AG04450 (cell line): ENCODE measurements at regions not wholly inside any gene's neighbourhood (a gene's known extent, or its start where the extent isn't known, plus 50 kb on each side); places are given as distances from the start of the nearest gene placed in this dataset.

Experiments
- CTCF ChIA-PET: fragments of 300-600, 350-600 bp; formaldehyde crosslinking; extraction: SDS; loops from one replicate; lab custom pipeline; 2022; ENCODE audit warnings: antibody characterized with exemption, inconsistent platforms; lab: Charles Lee
- POLR2A ChIA-PET: fragments of 350-600 bp; formaldehyde crosslinking; extraction: SDS; loops from one replicate; lab custom pipeline; 2021; ENCODE audit warnings: antibody characterized with exemption, inconsistent platforms; lab: Yijun Ruan, JAX
- DNase-seq: peaks from one replicate; pipeline ENCODE4 v3.0.0-alpha.2; 2011; ENCODE audit warnings: low read depth, low spot score
- H3K27ac ChIP-seq: one replicate; pipeline ENCODE4 v1.5.1; 2012; ENCODE audit warnings: low read depth, low read length, control low read depth
- H3K27me3 ChIP-seq: one replicate; pipeline ENCODE4 v1.6.0; 2012; ENCODE audit warnings: low read length; ENCODE audit not compliant: control insufficient read depth, insufficient read depth
- H3K4me3 ChIP-seq: 2 replicates; pipeline ENCODE4 v1.5.1; 2011; ENCODE audit warnings: mild to moderate bottlenecking, low read depth, low read length, control low read depth
- H3K9me3 ChIP-seq: 2 replicates; pipeline ENCODE4 v1.5.1; 2012; ENCODE audit warnings: low read length; ENCODE audit not compliant: control insufficient read depth, insufficient read depth
- CTCF ChIP-seq: IDR thresholded peaks from 2 replicates; pipeline ENCODE4 v1.5.1; 2011; ENCODE audit warnings: low read depth, low read length, control low read depth, inconsistent platforms

GRCh38 chr16:85199880-85200279 lies 87.6 kb upstream of the CIBAR2 start:
- DNase-seq: no peak
- ChIA-PET POLR2A (no interaction called here), CTCF (no interaction called here)
- Histone ChIP-seq H3K27ac (no peak overlapping the region), H3K4me3 (no peak overlapping the region), H3K9me3 (peaks cover 4% of the 10 kb centered on the region), H3K27me3 (no peaks in the 10 kb centered on the region)
- no peak for TF ChIP-seq CTCF

GRCh38 chr16:85200471-85201278 lies 88.4 kb upstream of the CIBAR2 start:
- TF ChIP-seq CTCF: no peak
- ChIA-PET CTCF (interaction anchor here (0.7 kb wide), 1 partner anchor 1130 kb away, joined by 4 read pairs; no protein-coding TSS in a partner anchor), POLR2A (interaction anchor here (0.7 kb wide), 1 partner anchor 33 kb away, joined by 3 read pairs; no protein-coding TSS in a partner anchor)
- Histone ChIP-seq H3K27ac (peak overlapping the region; percentile 57), H3K9me3 (peaks cover 10% of the 10 kb centered on the region), H3K27me3 (no peaks in the 10 kb centered on the region), H3K4me3 (no peak overlapping the region)
- DNase-seq: no peak

GRCh38 chr16:85201574-85201973 lies 89.3 kb upstream of the CIBAR2 start:
- no peak for TF ChIP-seq CTCF
- ChIA-PET CTCF (interaction anchor here (0.7 to 1.0 kb wide), 2 partner anchors 51 to 87 kb away, joined by 3 to 4 read pairs; no protein-coding TSS in a partner anchor), POLR2A (interaction anchor here (1.1 to 1.9 kb wide), 5 partner anchors 8 to 37 kb away, joined by 3 to 6 read pairs (median 4); no protein-coding TSS in a partner anchor)
- peak overlapping the region; percentile 97 for H3K27ac ChIP-seq
- peaks cover 10% of the 10 kb centered on the region for H3K9me3 ChIP-seq
- no peaks in the 10 kb centered on the region for H3K27me3 ChIP-seq
- no peak overlapping the region for H3K4me3 ChIP-seq
- no peak for DNase-seq

GRCh38 chr16:85202051-85202601 lies 89.9 kb upstream of the CIBAR2 start:
- Histone ChIP-seq H3K9me3 (peaks cover 10% of the 10 kb centered on the region), H3K27me3 (no peaks in the 10 kb centered on the region), H3K4me3 (no peak overlapping the region), H3K27ac (peak overlapping the region; percentile 97)
- no peak for TF ChIP-seq CTCF
- no peak for DNase-seq
- ChIA-PET POLR2A (interaction anchor here (0.6 to 2.2 kb wide), 9 partner anchors 9 to 79 kb away, joined by 3 to 10 read pairs (median 4); no protein-coding TSS in a partner anchor), CTCF (interaction anchor here (0.7 to 1.0 kb wide), 2 partner anchors 50 to 87 kb away, joined by 3 to 4 read pairs; no protein-coding TSS in a partner anchor)
